ENCODE measurements at regions not wholly inside any gene's neighbourhood (a gene's known extent, or its start where the extent isn't known, plus 50 kb on each side); places are given as distances from the start of the nearest gene placed in this dataset.

DNA sequence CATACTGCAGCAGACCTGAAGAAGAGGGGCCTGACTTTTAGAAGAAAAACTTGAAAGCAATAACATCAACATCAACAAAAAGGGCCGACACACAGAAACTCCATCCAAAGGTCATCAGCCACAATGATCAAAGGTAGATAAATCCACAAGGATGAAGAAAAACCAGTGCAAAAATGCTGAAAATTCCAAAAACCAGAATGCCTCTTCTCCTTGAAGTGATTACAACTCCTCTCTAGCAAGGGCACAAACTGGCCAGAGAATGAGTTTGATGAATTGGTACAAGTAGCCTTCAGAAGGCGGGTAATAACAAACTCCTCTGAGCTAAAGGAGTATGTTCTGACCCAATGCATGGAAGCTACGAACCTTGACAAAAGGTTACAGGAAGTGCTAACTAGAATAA is 186.2 kb upstream of the RAI14 start:
- H3K4me3 ChIP-seq (ENCODE audit: low read depth, low read length) = no peak overlapping the region
- DNase-seq (ENCODE audit: low read depth) = no peak
- no peak for TF ChIP-seq CTCF (IDR thresholded peaks at IDR 0.05; ENCODE audit: low read depth, low read length, missing control alignments)

DNA sequence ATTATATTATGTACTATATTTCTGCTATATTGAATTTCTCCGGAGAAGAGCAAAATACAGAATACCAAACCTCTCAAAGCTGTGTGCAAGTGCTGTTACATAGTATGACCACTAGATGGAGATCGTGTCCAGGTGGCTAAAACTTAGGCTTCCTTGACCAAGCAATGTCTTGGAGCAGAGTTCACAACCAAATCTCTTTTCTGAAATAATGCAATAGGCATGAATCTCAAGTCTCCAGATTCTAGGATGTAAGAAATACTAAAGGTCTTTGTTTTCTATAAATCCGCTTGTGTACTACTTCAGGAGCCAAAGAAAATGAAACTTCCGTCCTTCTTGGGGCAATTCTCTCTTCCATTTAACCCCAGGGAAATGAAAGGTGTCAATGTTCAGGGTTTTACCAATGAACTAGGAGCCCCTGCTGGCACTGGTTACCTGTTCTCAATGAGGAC is 181.5 kb upstream of the RAI14 start:
- DNase-seq (ENCODE audit: low read depth) = peak; percentile 29
- H3K4me3 ChIP-seq (ENCODE audit: low read depth, low read length) = no peak overlapping the region
- TF ChIP-seq CTCF (IDR thresholded peaks at IDR 0.05; ENCODE audit: low read depth, low read length, missing control alignments) = peak; percentile 92

- TF ChIP-seq CTCF (IDR thresholded peaks at IDR 0.05; ENCODE audit: low read depth, low read length, missing control alignments) = no peak
- no peak for DNase-seq (ENCODE audit: low read depth)
- H3K4me3 ChIP-seq (ENCODE audit: low read depth, low read length) = no peak overlapping the region
Observed at GRCh38 chr5:34475249-34475966, 180.7 kb upstream of the RAI14 start.

DNA sequence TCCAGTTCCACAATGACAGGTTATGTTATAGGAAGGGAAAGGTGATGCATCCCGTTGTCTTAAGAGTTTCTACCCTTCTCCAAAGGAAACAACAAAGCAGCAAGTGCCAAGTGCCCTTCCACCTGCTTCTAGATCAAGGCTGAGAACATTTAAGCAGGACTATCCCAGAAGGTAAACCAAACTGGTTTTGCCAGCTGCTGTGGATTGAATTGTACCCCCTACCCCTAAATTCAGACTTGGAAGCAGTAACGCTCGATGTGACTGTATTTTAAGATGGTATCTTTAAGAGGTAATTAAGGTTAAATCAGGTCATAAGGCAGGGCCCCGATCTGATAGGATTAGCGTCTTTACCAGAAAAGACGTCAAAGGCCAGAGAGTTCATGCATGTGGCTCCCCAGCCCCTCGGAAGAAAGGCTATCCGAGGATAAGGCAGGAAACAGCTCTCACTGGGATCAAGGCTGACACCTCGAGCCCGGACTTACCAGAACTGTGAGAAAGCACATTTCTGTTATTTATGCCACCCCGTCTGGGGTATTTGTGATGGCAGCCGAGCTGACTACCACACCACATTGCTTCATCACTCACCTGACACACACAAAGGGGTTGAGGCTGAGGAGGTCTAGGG is 179.1 kb upstream of the RAI14 start:
- DNase-seq (ENCODE audit: low read depth) = no peak
- no peak for TF ChIP-seq CTCF (IDR thresholded peaks at IDR 0.05; ENCODE audit: low read depth, low read length, missing control alignments)

DNA sequence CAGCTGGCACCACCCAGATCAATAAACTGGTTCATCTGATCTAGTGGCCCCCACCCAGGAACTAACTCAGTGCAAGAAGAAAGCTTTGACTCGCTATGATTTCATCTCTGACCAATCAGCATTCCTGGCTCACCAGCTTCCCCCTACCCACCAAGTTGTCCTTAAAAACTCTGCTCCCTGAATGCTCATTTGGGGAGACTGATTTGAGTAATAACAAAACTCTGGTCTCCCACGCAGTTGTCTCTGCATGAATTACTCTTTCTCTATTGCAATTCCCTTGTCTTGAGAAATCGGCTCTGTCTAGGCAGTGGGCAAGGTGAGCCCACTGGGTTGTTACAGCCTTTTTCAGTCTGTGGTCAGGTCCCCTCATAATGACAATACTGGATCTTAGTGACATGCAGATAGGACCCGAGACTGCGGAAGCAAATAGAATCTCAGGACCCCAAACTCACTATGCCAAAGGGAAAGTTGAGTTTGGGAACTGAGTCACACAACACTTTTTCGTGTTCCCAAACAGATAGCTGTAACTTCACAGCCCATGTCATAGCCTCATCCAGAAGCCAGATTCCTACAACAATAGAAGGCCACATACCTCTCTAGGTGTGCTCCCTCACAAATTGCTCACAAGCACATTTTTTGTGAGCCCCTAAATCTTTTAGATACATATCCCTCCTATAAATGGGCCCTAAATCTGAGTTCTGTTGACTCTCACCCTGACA is 175.2 kb upstream of the RAI14 start:
- DNase-seq (ENCODE audit: low read depth) = no peak
- H3K4me3 ChIP-seq (ENCODE audit: low read depth, low read length) = no peak overlapping the region
- TF ChIP-seq CTCF (IDR thresholded peaks at IDR 0.05; ENCODE audit: low read depth, low read length, missing control alignments) = no peak

More for the DNA sequence above, 179.1 kb upstream of the RAI14 start:
- H3K4me3 ChIP-seq (ENCODE audit: low read depth, low read length) = no peak overlapping the region

DNA sequence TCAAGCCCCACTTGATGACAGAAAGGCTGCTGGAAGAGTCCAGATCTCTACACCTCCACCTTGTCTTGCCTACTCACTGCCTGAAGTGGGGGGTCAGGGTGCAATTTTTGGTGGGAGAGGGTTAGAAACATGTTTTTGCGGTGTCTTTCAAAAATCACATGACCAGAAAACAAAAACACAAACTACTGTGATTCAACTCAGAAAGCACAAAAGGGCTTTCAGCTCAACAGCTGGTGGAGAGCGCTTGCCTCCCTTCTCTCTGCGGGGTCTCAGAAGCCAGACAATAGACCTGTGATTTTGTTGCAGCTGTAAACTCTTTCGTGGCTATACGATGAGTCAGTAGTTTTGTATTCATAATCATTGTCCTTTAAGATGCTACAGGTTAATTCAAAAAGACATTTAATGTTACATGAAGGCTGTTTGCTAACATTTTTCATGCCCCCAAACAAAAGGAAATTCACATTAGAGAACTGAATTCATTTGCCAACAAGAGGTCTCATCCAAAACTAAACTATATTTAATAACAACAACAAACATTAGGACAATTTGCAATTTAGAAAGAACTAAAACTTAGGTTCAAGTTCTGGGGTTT is 172.6 kb upstream of the RAI14 start:
- no peak for TF ChIP-seq CTCF (IDR thresholded peaks at IDR 0.05; ENCODE audit: low read depth, low read length, missing control alignments)
- H3K4me3 ChIP-seq (ENCODE audit: low read depth, low read length) = no peak overlapping the region
- no peak for DNase-seq (ENCODE audit: low read depth)

Measured in GM12864 (cell line).